Endothelial cell of umbilical vein (primary cell): ENCODE measurements at regions not wholly inside any gene's neighbourhood (a gene's known extent, or its start where the extent isn't known, plus 50 kb on each side); places are given as distances from the start of the nearest gene placed in this dataset.

ENCODE experiments used
- EZH2 ChIP-seq: IDR thresholded peaks from 2 replicates; pipeline ENCODE4 v1.6.1; 2012; ENCODE audit warnings: borderline replicate concordance, low read depth, mild to moderate bottlenecking, moderate library complexity, low read length, inconsistent platforms; ENCODE audit not compliant: severe bottlenecking
- POLR2A ChIP-seq: IDR thresholded peaks from 2 replicates; pipeline ENCODE4 v1.6.1; 2012; ENCODE audit warnings: low read depth, mild to moderate bottlenecking, control low read depth, low read length
- TF ChIP-seq, protein P1 (sequence below), 2 donors: IDR thresholded peaks; 1 replicate in 1 of 2; 2 replicates in 1 of 2; pipeline ENCODE4 v1.5.1; 2011; ENCODE audit warnings: low read length in 2 of 2, mild to moderate bottlenecking in 2 of 2, moderate library complexity in 2 of 2, control low read depth in 1 of 2, inconsistent platforms in 1 of 2, low read depth in 1 of 2; ENCODE audit not compliant: insufficient read depth in 1 of 2; ENCODE audit errors: extremely low read depth in 1 of 2

GRCh38 chr3:80998022-80998421 is 763.4 kb downstream of the GBE1 start:
- no peak for TF ChIP-seq EZH2
- TF ChIP-seq, protein P1, sequence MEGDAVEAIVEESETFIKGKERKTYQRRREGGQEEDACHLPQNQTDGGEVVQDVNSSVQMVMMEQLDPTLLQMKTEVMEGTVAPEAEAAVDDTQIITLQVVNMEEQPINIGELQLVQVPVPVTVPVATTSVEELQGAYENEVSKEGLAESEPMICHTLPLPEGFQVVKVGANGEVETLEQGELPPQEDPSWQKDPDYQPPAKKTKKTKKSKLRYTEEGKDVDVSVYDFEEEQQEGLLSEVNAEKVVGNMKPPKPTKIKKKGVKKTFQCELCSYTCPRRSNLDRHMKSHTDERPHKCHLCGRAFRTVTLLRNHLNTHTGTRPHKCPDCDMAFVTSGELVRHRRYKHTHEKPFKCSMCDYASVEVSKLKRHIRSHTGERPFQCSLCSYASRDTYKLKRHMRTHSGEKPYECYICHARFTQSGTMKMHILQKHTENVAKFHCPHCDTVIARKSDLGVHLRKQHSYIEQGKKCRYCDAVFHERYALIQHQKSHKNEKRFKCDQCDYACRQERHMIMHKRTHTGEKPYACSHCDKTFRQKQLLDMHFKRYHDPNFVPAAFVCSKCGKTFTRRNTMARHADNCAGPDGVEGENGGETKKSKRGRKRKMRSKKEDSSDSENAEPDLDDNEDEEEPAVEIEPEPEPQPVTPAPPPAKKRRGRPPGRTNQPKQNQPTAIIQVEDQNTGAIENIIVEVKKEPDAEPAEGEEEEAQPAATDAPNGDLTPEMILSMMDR (IDR thresholded peaks at IDR 0.05; ENCODE audit: extremely low read depth in 1 of 2, insufficient read depth in 1 of 2, low read depth in 1 of 2, low read length in 2 of 2): no peak
- TF ChIP-seq POLR2A: no peak
